ENCODE measurements at regions not wholly inside any gene's neighbourhood (a gene's known extent, or its start where the extent isn't known, plus 50 kb on each side); places are given as distances from the start of the nearest gene placed in this dataset.
"Not testable (repeated sequence)": the region's sequence is repeated elsewhere in the genome, so short reads cannot be mapped to it uniquely, and the experiment has no call there.

DNA sequence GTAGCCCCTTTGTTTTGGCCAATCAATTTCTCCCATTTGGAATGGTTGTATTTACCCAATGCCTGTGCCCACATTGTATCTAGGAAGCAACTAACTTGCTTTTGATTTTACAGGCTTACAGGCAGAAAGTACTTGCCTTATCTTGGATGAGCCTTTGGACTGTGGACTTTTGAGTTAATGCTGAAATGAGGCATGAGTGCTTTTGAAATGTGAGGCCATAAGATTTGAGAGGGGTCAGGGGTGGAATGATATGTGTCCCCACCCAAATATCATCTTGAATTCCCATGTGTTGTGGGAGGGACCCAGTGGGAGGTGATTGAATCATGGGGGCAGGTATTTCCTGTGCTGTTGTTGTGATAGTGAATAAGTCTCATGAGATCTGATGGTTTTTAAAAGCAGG lies 629.4 kb downstream of the RFPL4B start:
- TF ChIP-seq, protein P1, sequence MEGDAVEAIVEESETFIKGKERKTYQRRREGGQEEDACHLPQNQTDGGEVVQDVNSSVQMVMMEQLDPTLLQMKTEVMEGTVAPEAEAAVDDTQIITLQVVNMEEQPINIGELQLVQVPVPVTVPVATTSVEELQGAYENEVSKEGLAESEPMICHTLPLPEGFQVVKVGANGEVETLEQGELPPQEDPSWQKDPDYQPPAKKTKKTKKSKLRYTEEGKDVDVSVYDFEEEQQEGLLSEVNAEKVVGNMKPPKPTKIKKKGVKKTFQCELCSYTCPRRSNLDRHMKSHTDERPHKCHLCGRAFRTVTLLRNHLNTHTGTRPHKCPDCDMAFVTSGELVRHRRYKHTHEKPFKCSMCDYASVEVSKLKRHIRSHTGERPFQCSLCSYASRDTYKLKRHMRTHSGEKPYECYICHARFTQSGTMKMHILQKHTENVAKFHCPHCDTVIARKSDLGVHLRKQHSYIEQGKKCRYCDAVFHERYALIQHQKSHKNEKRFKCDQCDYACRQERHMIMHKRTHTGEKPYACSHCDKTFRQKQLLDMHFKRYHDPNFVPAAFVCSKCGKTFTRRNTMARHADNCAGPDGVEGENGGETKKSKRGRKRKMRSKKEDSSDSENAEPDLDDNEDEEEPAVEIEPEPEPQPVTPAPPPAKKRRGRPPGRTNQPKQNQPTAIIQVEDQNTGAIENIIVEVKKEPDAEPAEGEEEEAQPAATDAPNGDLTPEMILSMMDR (IDR thresholded peaks at IDR 0.05; ENCODE audit: insufficient read depth, low read length): not testable (repeated sequence)
- not testable (repeated sequence) for TF ChIP-seq REST (IDR thresholded peaks at IDR 0.05; ENCODE audit: insufficient replicate concordance, low read depth); POLR2AphosphoS5 (IDR thresholded peaks at IDR 0.05; ENCODE audit: low read depth); GABPA (IDR thresholded peaks at IDR 0.05; ENCODE audit: low read depth); SPI1 (IDR thresholded peaks at IDR 0.05; ENCODE audit: borderline replicate concordance, low read depth)
